ENCODE measurements at regions not wholly inside any gene's neighbourhood (a gene's known extent, or its start where the extent isn't known, plus 50 kb on each side); places are given as distances from the start of the nearest gene placed in this dataset.

DNA sequence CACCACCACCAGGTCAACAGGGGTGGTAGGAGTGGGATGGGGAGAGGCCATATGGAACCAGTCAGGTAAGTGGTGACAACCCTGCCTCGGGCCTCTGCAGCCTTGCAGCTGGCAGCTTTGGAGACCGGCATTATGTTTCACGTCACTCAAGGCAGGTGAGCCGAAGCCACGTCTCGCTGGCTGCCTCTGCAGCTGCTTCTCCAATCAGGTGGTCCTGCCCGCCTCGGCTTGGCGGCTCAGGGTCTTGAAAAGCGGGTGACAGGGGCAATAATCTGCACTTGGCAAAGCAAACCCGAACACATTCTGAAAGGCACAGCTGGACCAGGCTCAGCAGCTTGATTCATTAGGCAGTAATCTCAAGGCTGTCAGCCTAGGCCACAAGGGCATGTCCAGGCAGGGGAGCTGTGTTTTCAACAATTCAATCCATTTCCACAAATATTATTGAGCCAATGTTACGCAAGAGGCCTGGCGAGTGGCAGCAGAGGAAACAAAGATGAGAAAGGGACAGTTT is 77.4 kb upstream of the PCDH8 start:
- TF ChIP-seq JUN (IDR thresholded peaks at IDR 0.05; ENCODE audit: borderline replicate concordance, insufficient read depth, insufficient read length, low read depth) (no peak), POLR2AphosphoS5 (IDR thresholded peaks at IDR 0.05; ENCODE audit: insufficient read depth, low read depth, low read length) (no peak), GATA2 (IDR thresholded peaks at IDR 0.05; ENCODE audit: insufficient read depth, insufficient read length, low read depth, low read length) (no peak), POLR2A (IDR thresholded peaks at IDR 0.05; ENCODE audit: low read depth, low read length) (no peak), FOS (IDR thresholded peaks at IDR 0.05; ENCODE audit: borderline replicate concordance, insufficient read depth, low read length) (no peak), EZH2 (IDR thresholded peaks at IDR 0.05; ENCODE audit: borderline replicate concordance, low read depth, low read length, severe bottlenecking) (no peak)
- TF ChIP-seq, protein P1, sequence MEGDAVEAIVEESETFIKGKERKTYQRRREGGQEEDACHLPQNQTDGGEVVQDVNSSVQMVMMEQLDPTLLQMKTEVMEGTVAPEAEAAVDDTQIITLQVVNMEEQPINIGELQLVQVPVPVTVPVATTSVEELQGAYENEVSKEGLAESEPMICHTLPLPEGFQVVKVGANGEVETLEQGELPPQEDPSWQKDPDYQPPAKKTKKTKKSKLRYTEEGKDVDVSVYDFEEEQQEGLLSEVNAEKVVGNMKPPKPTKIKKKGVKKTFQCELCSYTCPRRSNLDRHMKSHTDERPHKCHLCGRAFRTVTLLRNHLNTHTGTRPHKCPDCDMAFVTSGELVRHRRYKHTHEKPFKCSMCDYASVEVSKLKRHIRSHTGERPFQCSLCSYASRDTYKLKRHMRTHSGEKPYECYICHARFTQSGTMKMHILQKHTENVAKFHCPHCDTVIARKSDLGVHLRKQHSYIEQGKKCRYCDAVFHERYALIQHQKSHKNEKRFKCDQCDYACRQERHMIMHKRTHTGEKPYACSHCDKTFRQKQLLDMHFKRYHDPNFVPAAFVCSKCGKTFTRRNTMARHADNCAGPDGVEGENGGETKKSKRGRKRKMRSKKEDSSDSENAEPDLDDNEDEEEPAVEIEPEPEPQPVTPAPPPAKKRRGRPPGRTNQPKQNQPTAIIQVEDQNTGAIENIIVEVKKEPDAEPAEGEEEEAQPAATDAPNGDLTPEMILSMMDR (IDR thresholded peaks at IDR 0.05; ENCODE audit: extremely low read depth in 1 of 2, insufficient read depth in 1 of 2, low read depth in 1 of 2, low read length in 2 of 2) = no peak
- TF ChIP-seq, protein P2, sequence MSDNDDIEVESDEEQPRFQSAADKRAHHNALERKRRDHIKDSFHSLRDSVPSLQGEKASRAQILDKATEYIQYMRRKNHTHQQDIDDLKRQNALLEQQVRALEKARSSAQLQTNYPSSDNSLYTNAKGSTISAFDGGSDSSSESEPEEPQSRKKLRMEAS (IDR thresholded peaks at IDR 0.05; ENCODE audit: insufficient read depth, insufficient read length) = no peak
- no peaks in the 10 kb centered on the region for H3K9me3 ChIP-seq (replicated peaks; ENCODE audit: control insufficient read depth, insufficient read depth, low read length)
- intact Hi-C loops (cut with micrococcal nuclease) = no loop called here
- no TSS peak for BruUV-seq (replicated peaks)
- CTCF ChIA-PET = no interaction called here
- DNase-seq (ENCODE audit: low read depth, low spot score) (no peak), FAIRE-seq (no peak)
- no peaks in the 10 kb centered on the region for H3K36me3 ChIP-seq (ENCODE audit: control insufficient read depth in 2 of 2, extremely low read depth in 1 of 2, insufficient read depth in 2 of 2, low read length in 2 of 2)
- no peaks in the 10 kb centered on the region for H4K20me1 ChIP-seq (replicated peaks; ENCODE audit: control insufficient read depth, extremely low read depth, insufficient read depth, low read length)
- no peak overlapping the region for H2AFZ ChIP-seq (ENCODE audit: low read depth, low read length)
- no peaks in the 10 kb centered on the region for H3K27me3 ChIP-seq (ENCODE audit: control insufficient read depth in 2 of 2, insufficient read depth in 2 of 2, low read length in 2 of 2)
- H3K9me1 ChIP-seq (replicated peaks; ENCODE audit: control insufficient read depth, extremely low read depth, insufficient read depth, low read length) = no peaks in the 10 kb centered on the region
- no peaks in the 10 kb centered on the region for H3K4me1 ChIP-seq (ENCODE audit: control insufficient read depth, extremely low read depth, insufficient read depth, low read length)
- POLR2A ChIA-PET = no interaction called here
- H3K27ac ChIP-seq (ENCODE audit: insufficient read depth, low read depth, low read length) = no peak overlapping the region
- no peaks in the 10 kb centered on the region for H3K79me2 ChIP-seq (ENCODE audit: control insufficient read depth, insufficient read depth, low read length)
- no peak overlapping the region for H3K9ac ChIP-seq (replicated peaks; ENCODE audit: extremely low read depth, insufficient read depth, low read length)
- no peak overlapping the region for H3K4me3 ChIP-seq (replicated peaks in 1 of 3; ENCODE audit: insufficient read depth in 1 of 3, low read depth in 1 of 3, low read length in 3 of 3)
- H3K4me2 ChIP-seq (ENCODE audit: insufficient read depth, low read length) = no peak overlapping the region
- dilution Hi-C loops (cut with MboI; ENCODE audit: extremely low pct_ligation_motif_present, low sequenced_read_pairs) = no loop called here

All from endothelial cell of umbilical vein (primary cell).